ENCODE measurements at regions not wholly inside any gene's neighbourhood (a gene's known extent, or its start where the extent isn't known, plus 50 kb on each side); places are given as distances from the start of the nearest gene placed in this dataset.
"Not testable (repeated sequence)": the region's sequence is repeated elsewhere in the genome, so short reads cannot be mapped to it uniquely, and the experiment has no call there.

GRCh38 chr12:24359418-24359817, 409.9 kb upstream of the SOX5 start:
- no peak for FAIRE-seq

GRCh38 chr12:24356240-24356804, 406.9 kb upstream of the SOX5 start:
- FAIRE-seq: no peak

GRCh38 chr12:24352363-24352762, 402.9 kb upstream of the SOX5 start:
- no peak for FAIRE-seq

- FAIRE-seq: no peak
These were observed 399.8 kb upstream of the SOX5 start for GRCh38 chr12:24349051-24349799.

- FAIRE-seq: not testable (repeated sequence)
These were observed 398.7 kb upstream of the SOX5 start for GRCh38 chr12:24348180-24348579.

GRCh38 chr12:24328261-24328660, 378.8 kb upstream of the SOX5 start:
- no peak for FAIRE-seq

GRCh38 chr12:24325331-24325730, 375.9 kb upstream of the SOX5 start:
- FAIRE-seq: no peak

- no peak for FAIRE-seq
These were observed 358.4 kb upstream of the SOX5 start for GRCh38 chr12:24307716-24308335.

GRCh38 chr12:24307153-24307552, 357.7 kb upstream of the SOX5 start:
- FAIRE-seq: no peak

- FAIRE-seq: no peak
These were observed 356.5 kb upstream of the SOX5 start for GRCh38 chr12:24306001-24306400.

- no peak for FAIRE-seq
These were observed 354.8 kb upstream of the SOX5 start for GRCh38 chr12:24304285-24304684.

- FAIRE-seq: no peak
These were observed 353.2 kb upstream of the SOX5 start for GRCh38 chr12:24302708-24303107.

GRCh38 chr12:24297516-24297915, 348.0 kb upstream of the SOX5 start:
- no peak for FAIRE-seq

GRCh38 chr12:24293549-24293948, 344.1 kb upstream of the SOX5 start:
- peak; percentile 75 for FAIRE-seq

- FAIRE-seq: no peak
These were observed 338.5 kb upstream of the SOX5 start for GRCh38 chr12:24287963-24288362.

- FAIRE-seq: no peak
These were observed 336.0 kb upstream of the SOX5 start for GRCh38 chr12:24285448-24285847.

- no peak for FAIRE-seq
These were observed 331.9 kb upstream of the SOX5 start for GRCh38 chr12:24281341-24281740.

GRCh38 chr12:24280056-24280842, 330.8 kb upstream of the SOX5 start:
- FAIRE-seq: no peak

- FAIRE-seq: peak; percentile 27
These were observed 329.4 kb upstream of the SOX5 start for GRCh38 chr12:24278832-24279231.

GRCh38 chr12:24270965-24271364, 321.5 kb upstream of the SOX5 start:
- FAIRE-seq: no peak

- no peak for FAIRE-seq
These were observed 321.0 kb upstream of the SOX5 start for GRCh38 chr12:24270464-24270863.

- FAIRE-seq: no peak
These were observed 319.3 kb upstream of the SOX5 start for GRCh38 chr12:24268663-24269186.

- FAIRE-seq: peak; percentile 60
These were observed 317.5 kb upstream of the SOX5 start for GRCh38 chr12:24266982-24267381.

Data from islet of Langerhans (tissue), 1 donor.